ENCODE measurements at regions not wholly inside any gene's neighbourhood (a gene's known extent, or its start where the extent isn't known, plus 50 kb on each side); places are given as distances from the start of the nearest gene placed in this dataset.
"Not testable (repeated sequence)": the region's sequence is repeated elsewhere in the genome, so short reads cannot be mapped to it uniquely, and the experiment has no call there.

GRCh38 chr5:126014676-126015075, 408.5 kb upstream of the GRAMD2B start:
- DNase-seq (ENCODE audit: low spot score), result no peak

- DNase-seq (ENCODE audit: low spot score), result no peak
These were observed 407.7 kb upstream of the GRAMD2B start for GRCh38 chr5:126015235-126016181.

- no peak for DNase-seq (ENCODE audit: low spot score)
These were observed 407.0 kb upstream of the GRAMD2B start for GRCh38 chr5:126016256-126016655.

- DNase-seq (ENCODE audit: low spot score), result no peak
These were observed 406.1 kb upstream of the GRAMD2B start for GRCh38 chr5:126017096-126017495.

- DNase-seq (ENCODE audit: low spot score), result no peak
These were observed 402.4 kb upstream of the GRAMD2B start for GRCh38 chr5:126020770-126021169.

- DNase-seq (ENCODE audit: low spot score), result no peak
These were observed 399.2 kb upstream of the GRAMD2B start for GRCh38 chr5:126023994-126024441.

- no peak for DNase-seq (ENCODE audit: low spot score)
These were observed 396.1 kb upstream of the GRAMD2B start for GRCh38 chr5:126027149-126027548.

- no peak for DNase-seq (ENCODE audit: low spot score)
These were observed 395.6 kb upstream of the GRAMD2B start for GRCh38 chr5:126027652-126028051.

- DNase-seq (ENCODE audit: low spot score), result no peak
These were observed 394.9 kb upstream of the GRAMD2B start for GRCh38 chr5:126028336-126028735.

GRCh38 chr5:126029282-126029681, 393.9 kb upstream of the GRAMD2B start:
- not testable (repeated sequence) for DNase-seq (ENCODE audit: low spot score)

- no peak for DNase-seq (ENCODE audit: low spot score)
These were observed 392.5 kb upstream of the GRAMD2B start for GRCh38 chr5:126030698-126031097.

GRCh38 chr5:126031989-126032716, 391.1 kb upstream of the GRAMD2B start:
- DNase-seq (ENCODE audit: low spot score), result no peak

GRCh38 chr5:126043688-126044087, 379.5 kb upstream of the GRAMD2B start:
- no peak for DNase-seq (ENCODE audit: low spot score)

GRCh38 chr5:126044111-126044668, 379.0 kb upstream of the GRAMD2B start:
- DNase-seq (ENCODE audit: low spot score), result no peak

- no peak for DNase-seq (ENCODE audit: low spot score)
These were observed 378.2 kb upstream of the GRAMD2B start for GRCh38 chr5:126044931-126045565.

- DNase-seq (ENCODE audit: low spot score), result no peak
These were observed 376.9 kb upstream of the GRAMD2B start for GRCh38 chr5:126046318-126046717.

GRCh38 chr5:126046846-126047571, 376.2 kb upstream of the GRAMD2B start:
- no peak for DNase-seq (ENCODE audit: low spot score)

GRCh38 chr5:126052120-126052519, 371.1 kb upstream of the GRAMD2B start:
- no peak for DNase-seq (ENCODE audit: low spot score)

- DNase-seq (ENCODE audit: low spot score), result no peak
These were observed 370.4 kb upstream of the GRAMD2B start for GRCh38 chr5:126052791-126053190.

- DNase-seq (ENCODE audit: low spot score), result no peak
These were observed 369.6 kb upstream of the GRAMD2B start for GRCh38 chr5:126053630-126054029.

- no peak for DNase-seq (ENCODE audit: low spot score)
These were observed 368.4 kb upstream of the GRAMD2B start for GRCh38 chr5:126054577-126055347.
